Stimulated activated CD8-positive, alpha-beta memory T cell treated with anti-CD3 and anti-CD28 coated beads, Interleukin-15, amount 100 ng/mL, for 1 hour (primary cell): ENCODE measurements at regions not wholly inside any gene's neighbourhood (a gene's known extent, or its start where the extent isn't known, plus 50 kb on each side); places are given as distances from the start of the nearest gene placed in this dataset.
"Not testable (repeated sequence)": the region's sequence is repeated elsewhere in the genome, so short reads cannot be mapped to it uniquely, and the experiment has no call there.

Source experiments
- DNase-seq: peaks from one replicate; pipeline ENCODE4 v3.0.0-alpha.2; 2020; ENCODE audit warnings: low read depth

- DNase-seq, result no peak
These were observed 121.0 kb upstream of the ZNF521 start for GRCh38 chr18:25473008-25473407.

GRCh38 chr18:25470756-25471524 lies 119.0 kb upstream of the ZNF521 start:
- not testable (repeated sequence) for DNase-seq

GRCh38 chr18:25470062-25470461 lies 118.1 kb upstream of the ZNF521 start:
- DNase-seq, result no peak

- no peak for DNase-seq
These were observed 117.5 kb upstream of the ZNF521 start for GRCh38 chr18:25469489-25469888.

- no peak for DNase-seq
These were observed 115.4 kb upstream of the ZNF521 start for GRCh38 chr18:25467226-25467987.

GRCh38 chr18:25465152-25465732 lies 113.3 kb upstream of the ZNF521 start:
- no peak for DNase-seq

DNA sequence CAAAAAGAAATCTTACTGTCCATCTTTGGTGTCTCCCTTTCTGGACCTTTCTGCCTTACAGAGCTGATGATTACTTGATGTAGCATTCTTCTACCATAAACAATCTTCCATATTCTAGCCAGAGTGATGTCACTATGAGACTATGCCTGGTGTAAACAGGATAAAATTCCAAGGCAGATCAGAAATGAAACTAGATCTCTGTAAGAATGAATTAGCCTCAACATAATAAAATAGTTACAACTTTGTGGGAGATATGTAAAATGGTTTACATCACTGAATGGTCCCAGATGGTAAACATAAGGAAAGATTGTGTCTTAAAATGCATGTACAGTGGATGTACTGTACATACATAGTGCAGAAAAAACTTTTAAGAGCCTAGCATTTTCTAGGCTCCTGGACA lies 112.3 kb upstream of the ZNF521 start:
- DNase-seq, result no peak

DNA sequence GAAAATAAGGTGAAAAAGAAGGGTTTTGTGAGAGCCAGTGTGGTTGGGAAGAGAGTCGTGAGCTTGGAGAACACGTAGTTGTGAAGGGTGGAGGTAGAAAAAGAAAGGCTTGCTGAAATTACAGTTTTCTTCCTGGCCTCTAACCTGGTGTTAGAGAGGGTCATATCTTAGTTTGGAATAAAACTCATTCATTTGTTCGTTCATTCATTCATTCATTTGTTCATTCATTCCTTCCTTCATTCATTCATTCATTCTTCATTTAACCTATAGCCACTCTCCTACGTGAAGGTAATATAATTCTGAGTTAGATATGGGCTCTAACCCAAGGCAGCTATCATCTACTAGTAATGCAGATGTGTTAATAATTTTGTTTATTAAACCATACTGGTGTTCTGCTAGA lies 111.8 kb upstream of the ZNF521 start:
- DNase-seq, result no peak

DNA sequence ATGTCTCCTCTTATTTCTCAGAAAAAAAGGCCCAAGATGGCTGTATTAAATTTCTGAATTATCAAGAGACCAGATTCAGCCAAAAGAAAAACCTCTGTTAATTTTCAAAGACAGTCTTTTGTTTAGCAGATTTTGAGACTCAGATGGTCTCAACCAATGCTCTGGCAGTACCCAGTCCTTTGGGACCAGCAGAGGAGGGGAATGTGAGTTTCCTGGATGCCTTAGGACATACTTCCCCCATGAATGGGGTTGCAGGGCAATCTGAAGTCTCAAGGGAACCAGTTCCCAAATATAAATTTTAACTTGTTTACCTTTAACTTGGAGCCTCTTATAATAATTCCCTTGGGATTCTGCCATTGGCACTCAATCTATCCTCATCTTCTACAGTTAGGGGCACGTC lies 107.8 kb upstream of the ZNF521 start:
- DNase-seq, result no peak

GRCh38 chr18:25457601-25458000 lies 105.6 kb upstream of the ZNF521 start:
- DNase-seq, result no peak

- no peak for DNase-seq
These were observed 105.2 kb upstream of the ZNF521 start for GRCh38 chr18:25457126-25457525.

DNA sequence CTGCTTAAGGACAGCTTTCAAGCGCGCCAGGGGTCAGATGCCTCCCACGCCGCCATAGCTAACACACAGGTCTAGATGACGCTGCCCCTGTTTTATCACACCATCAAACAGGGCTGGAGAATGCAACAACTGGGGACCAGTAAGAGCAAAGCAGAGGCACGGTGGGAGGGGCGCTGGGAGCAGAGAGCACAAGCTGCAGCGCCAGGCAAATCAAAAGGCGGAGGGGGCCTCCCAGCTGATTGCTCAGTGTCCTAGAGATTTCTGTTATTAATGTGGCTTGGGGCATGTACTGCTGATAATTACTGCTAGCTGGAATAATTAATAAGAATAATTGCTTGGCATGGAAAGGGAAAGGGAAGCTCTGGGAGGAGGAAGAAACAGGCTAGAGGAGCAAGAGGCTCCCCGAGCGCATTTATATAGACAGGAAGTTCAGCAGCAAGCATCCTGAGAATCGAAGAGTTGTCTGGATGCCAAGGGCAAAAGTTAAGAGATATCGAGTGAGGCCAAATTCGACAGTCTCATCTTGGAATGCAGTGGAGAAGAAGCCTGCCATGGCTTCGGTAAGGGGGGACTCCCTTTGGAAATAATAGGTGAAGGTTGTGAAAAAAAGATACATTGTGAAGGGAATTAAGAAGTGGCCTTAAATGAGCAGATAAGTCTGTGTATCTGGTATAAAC lies 104.5 kb upstream of the ZNF521 start:
- DNase-seq, result no peak

DNA sequence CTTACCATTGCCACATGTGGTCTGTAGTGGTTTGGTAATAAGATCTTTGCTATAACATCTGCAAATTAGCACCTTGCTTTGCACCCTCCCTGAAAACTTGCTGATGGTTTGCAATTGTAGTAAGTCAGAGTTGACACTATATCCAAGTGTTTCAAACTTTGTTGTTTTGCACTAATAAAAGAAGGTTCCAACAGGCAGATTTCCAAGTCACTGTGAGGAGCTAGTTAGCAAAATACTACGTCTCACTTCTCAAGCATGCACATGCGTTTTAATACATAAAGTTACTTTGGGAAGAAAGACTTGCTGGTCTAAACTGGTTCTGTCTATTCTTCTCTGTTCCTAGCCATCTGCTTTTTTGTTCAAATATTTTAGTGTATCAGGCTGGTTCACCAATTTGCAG lies 103.7 kb upstream of the ZNF521 start:
- DNase-seq, result no peak

- no peak for DNase-seq
These were observed 103.2 kb upstream of the ZNF521 start for GRCh38 chr18:25455159-25455558.

- DNase-seq, result no peak
These were observed 102.8 kb upstream of the ZNF521 start for GRCh38 chr18:25454730-25455129.

DNA sequence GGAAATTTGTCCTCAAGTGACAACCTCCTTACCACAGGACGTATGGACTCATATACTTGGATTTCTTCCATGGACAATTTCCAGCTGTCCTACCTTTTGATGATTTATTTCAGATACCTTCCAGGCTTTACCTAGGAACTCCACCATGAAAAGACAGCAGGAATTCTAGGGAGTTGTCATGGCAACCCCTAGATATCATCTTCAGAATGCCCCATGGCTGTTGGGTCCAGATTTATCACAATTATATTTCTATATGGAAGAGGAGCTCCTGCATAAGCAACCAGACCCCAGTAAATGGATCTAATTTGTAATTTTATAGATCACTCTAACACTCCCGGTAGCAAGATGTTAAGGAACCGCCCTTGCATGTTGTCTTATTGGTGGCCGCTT lies 102.3 kb upstream of the ZNF521 start:
- DNase-seq, result no peak

DNA sequence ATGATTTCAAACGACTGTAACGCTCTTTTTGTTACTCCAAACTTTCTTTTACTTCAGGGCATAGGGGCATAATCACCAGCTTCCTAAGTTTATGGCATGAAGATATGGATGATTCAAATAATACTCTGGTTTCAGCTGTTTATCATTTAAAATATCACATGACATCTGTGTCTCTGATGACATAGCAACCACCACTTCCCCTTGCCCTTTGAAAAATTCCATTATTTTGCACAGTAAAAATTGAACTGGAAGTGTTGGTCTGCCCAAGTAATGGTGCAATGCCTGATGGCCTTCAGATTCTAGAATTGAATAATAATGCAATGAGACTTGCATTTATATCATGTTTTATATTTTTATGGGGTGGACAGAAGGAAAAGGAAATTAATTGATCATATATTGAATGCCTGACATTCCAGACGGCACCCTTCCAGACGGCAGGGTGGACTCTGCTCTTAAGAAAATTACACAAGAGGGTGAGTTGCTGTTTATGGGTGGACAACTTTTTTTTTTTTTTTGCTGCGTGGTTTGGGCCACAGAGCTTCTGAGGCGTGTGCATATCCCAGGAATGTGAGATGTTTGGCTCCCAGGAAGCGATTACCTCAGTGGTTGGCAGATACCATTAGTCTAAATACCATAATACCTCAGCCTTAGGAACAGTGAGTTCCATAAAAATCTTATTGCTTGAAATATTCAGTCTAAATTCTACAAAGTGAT lies 101.7 kb upstream of the ZNF521 start:
- no peak for DNase-seq

- DNase-seq, result no peak
These were observed 99.2 kb upstream of the ZNF521 start for GRCh38 chr18:25451077-25451658.

GRCh38 chr18:25449046-25449445 lies 97.1 kb upstream of the ZNF521 start:
- no peak for DNase-seq

DNA sequence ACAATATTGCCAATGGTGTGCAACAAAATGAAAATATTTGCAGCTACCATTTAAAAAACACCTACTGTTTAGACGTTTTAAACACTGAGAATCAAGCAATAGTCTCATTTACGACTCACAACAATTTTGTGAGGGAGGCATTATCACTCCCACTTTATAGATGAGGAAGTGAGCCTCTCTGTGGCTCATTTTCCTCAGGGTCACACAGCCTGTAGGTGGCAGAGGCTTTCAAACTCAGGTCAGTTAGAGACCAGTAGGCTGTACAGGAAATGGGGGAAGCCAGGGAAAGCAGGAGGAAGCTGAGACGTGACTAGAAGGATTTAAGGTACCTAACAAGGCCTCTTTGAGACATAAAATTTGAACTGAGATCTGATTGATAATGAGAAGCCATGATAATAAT lies 95.0 kb upstream of the ZNF521 start:
- DNase-seq, result no peak

- no peak for DNase-seq
These were observed 93.5 kb upstream of the ZNF521 start for GRCh38 chr18:25445430-25445829.

DNA sequence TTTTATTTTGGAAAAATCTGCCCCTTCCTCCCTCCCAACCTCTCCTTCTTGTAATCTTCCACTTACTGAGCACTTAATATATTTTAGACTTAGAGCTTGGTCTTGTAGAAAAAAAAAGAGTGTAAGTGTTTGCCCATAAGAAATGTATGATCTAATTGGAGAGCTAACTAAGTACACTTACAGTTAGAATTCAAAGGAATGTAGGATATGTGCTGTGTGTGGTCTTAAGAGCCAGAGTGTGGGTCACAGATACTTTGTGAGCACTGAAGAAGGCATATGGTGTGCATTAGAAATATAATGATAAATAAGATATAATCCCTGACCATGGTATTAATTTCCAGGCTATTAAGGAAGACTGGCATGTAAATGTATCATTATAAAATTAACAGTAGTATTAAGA lies 91.8 kb upstream of the ZNF521 start:
- DNase-seq, result no peak
